ENCODE measurements at regions not wholly inside any gene's neighbourhood (a gene's known extent, or its start where the extent isn't known, plus 50 kb on each side); places are given as distances from the start of the nearest gene placed in this dataset.

DNA sequence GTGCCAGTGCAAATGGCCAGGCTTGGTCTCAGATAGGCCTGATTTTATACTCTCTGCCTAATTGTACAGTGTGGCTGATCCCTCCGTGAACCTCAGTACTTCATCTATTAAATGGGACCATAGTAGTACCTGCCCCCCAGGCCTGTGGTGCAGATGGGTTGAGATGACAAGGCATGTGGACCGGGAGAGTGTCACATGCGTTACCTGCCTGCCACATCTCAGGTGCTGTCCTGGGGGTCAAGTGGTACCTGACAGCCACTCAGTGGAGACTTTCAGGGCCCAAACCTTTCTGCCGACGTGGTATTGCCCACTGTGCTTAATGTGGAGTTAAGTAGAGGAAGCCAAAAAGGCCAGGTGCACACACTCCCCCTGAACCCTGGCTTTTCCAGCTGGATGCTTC, 197.3 kb downstream of the FOXD2 start:
- TF ChIP-seq EZH2phosphoT487 (IDR thresholded peaks at IDR 0.05; ENCODE audit: insufficient read depth, low read depth) (no peak), EZH2 (IDR thresholded peaks at IDR 0.05; ENCODE audit: insufficient read depth, poor library complexity, severe bottlenecking) (no peak)
